Loucy (cell line): ENCODE measurements at regions not wholly inside any gene's neighbourhood (a gene's known extent, or its start where the extent isn't known, plus 50 kb on each side); places are given as distances from the start of the nearest gene placed in this dataset.

ENCODE experiments used
- H2AFZ ChIP-seq: fragments of 200-600 bp; sonication (generic); 2 replicates; pipeline ENCODE4 v1.6.0; 2016; ENCODE audit warnings: antibody characterized with exemption, mild to moderate bottlenecking, low read length, moderate library complexity
- H3F3A ChIP-seq: fragments of 200-600 bp; 2 replicates; pipeline ENCODE4 v1.6.0; 2016; ENCODE audit warnings: antibody characterized with exemption, low read depth, mild to moderate bottlenecking
- H3K27me3 ChIP-seq: fragments of 200-600 bp; sonication (generic); 2 replicates; pipeline ENCODE4 v1.6.1; 2014; ENCODE audit warnings: low read length, mild to moderate bottlenecking; ENCODE audit not compliant: insufficient read depth, poor library complexity, severe bottlenecking
- H3K36me3 ChIP-seq: fragments of 200-600 bp; sonication (generic); 2 replicates; pipeline ENCODE4 v1.6.1; 2016; ENCODE audit warnings: low read length; ENCODE audit not compliant: insufficient read depth
- H3K4me1 ChIP-seq: fragments of 200-600 bp; sonication (generic); 2 replicates; pipeline ENCODE4 v1.5.1; 2014; ENCODE audit warnings: low read length, mild to moderate bottlenecking; ENCODE audit not compliant: insufficient read depth, poor library complexity, severe bottlenecking
- H3K4me2 ChIP-seq: fragments of 200-600 bp; sonication (generic); 2 replicates; pipeline ENCODE4 v1.6.0; 2014; ENCODE audit warnings: antibody characterized with exemption, low read length, low read depth, mild to moderate bottlenecking; ENCODE audit not compliant: poor library complexity, severe bottlenecking
- H3K4me3 ChIP-seq: fragments of 200-600 bp; sonication (generic); 2 replicates; pipeline ENCODE4 v1.5.1; 2014; ENCODE audit warnings: low read length, mild to moderate bottlenecking, mixed read lengths; ENCODE audit not compliant: poor library complexity, severe bottlenecking
- H3K79me2 ChIP-seq: fragments of 200-600 bp; sonication (generic); 2 replicates; pipeline ENCODE4 v1.6.1; 2014; ENCODE audit warnings: low read length; ENCODE audit not compliant: insufficient read depth
- H3K9ac ChIP-seq: fragments of 200-600 bp; sonication (generic); 2 replicates; pipeline ENCODE4 v1.6.0; 2014; ENCODE audit warnings: mild to moderate bottlenecking, low read depth, low read length, moderate library complexity; ENCODE audit not compliant: poor library complexity, severe bottlenecking
- H3K9me2 ChIP-seq: fragments of 200-600 bp; sonication (generic); replicated peaks from 2 replicates; pipeline ENCODE4 v1.6.1; 2016; ENCODE audit warnings: low read depth, low read length, mixed read lengths
- H3K9me3 ChIP-seq: fragments of 200-600 bp; sonication (generic); 2 replicates; pipeline ENCODE4 v1.6.1; 2014; ENCODE audit warnings: mild to moderate bottlenecking, antibody characterized with exemption, low read length, low read depth; ENCODE audit not compliant: insufficient read depth
- H4K20me1 ChIP-seq: fragments of 200-600 bp; sonication (generic); 2 replicates; pipeline ENCODE4 v1.6.0; 2014; ENCODE audit warnings: antibody characterized with exemption, low read length, mild to moderate bottlenecking; ENCODE audit not compliant: insufficient read depth, poor library complexity, severe bottlenecking
- CTCF ChIP-seq: fragments of 200-600 bp; sonication (generic); conservative IDR thresholded peaks from 2 replicates; pipeline ENCODE4 v1.5.1; 2014; ENCODE audit warnings: mild to moderate bottlenecking, antibody characterized with exemption, low read length
- EZH2phosphoT487 ChIP-seq: fragments of 200-600 bp; IDR thresholded peaks from 2 replicates; pipeline ENCODE4 v1.6.1; 2018; ENCODE audit warnings: antibody characterized with exemption, mild to moderate bottlenecking, moderate library complexity, borderline replicate concordance

- H4K20me1 ChIP-seq = no peaks in the 10 kb centered on the region
- no peaks in the 10 kb centered on the region for H3K4me1 ChIP-seq
- 0 out of 2 replicates have a peak, but pooled peaks cover 5% of the 10 kb centered on the region for H3K9me2 ChIP-seq
- no peak overlapping the region for H3K4me2 ChIP-seq
- H3K9ac ChIP-seq = no peak overlapping the region
- no peaks in the 10 kb centered on the region for H3K27me3 ChIP-seq
- H3K79me2 ChIP-seq = no peaks in the 10 kb centered on the region
- no peak overlapping the region for H2AFZ ChIP-seq
- H3K4me3 ChIP-seq = no peak overlapping the region
- no peak for TF ChIP-seq CTCF
- no peak for TF ChIP-seq EZH2phosphoT487
- H3K9me3 ChIP-seq = no peaks in the 10 kb centered on the region
- no peaks in the 10 kb centered on the region for H3K36me3 ChIP-seq
- H3F3A ChIP-seq = no peaks in the 10 kb centered on the region
Observed at GRCh38 chr4:57544811-57545654, 434.8 kb upstream of the IGFBP7 start.

- no peaks in the 10 kb centered on the region for H3K27me3 ChIP-seq
- no peaks in the 10 kb centered on the region for H3K9me2 ChIP-seq
- H3K79me2 ChIP-seq = no peaks in the 10 kb centered on the region
- H3K4me1 ChIP-seq = no peaks in the 10 kb centered on the region
- no peaks in the 10 kb centered on the region for H3K9me3 ChIP-seq
- H3F3A ChIP-seq = no peaks in the 10 kb centered on the region
- H2AFZ ChIP-seq = no peak overlapping the region
- no peak overlapping the region for H3K4me3 ChIP-seq
- H3K4me2 ChIP-seq = no peak overlapping the region
- no peaks in the 10 kb centered on the region for H3K36me3 ChIP-seq
- H4K20me1 ChIP-seq = no peaks in the 10 kb centered on the region
- no peak for TF ChIP-seq CTCF
- no peak for TF ChIP-seq EZH2phosphoT487
- no peak overlapping the region for H3K9ac ChIP-seq
Observed at GRCh38 chr4:57504797-57505530, 394.8 kb upstream of the IGFBP7 start.

- Histone ChIP-seq H3K4me3 (no peak overlapping the region), H2AFZ (no peak overlapping the region), H3K9me2 (no peaks in the 10 kb centered on the region), H3K79me2 (no peaks in the 10 kb centered on the region), H3K4me2 (no peak overlapping the region), H3K36me3 (no peaks in the 10 kb centered on the region), H4K20me1 (no peaks in the 10 kb centered on the region), H3F3A (no peaks in the 10 kb centered on the region), H3K9me3 (no peaks in the 10 kb centered on the region), H3K27me3 (no peaks in the 10 kb centered on the region), H3K9ac (no peak overlapping the region), H3K4me1 (no peaks in the 10 kb centered on the region)
- no peak for TF ChIP-seq EZH2phosphoT487
- TF ChIP-seq CTCF = no peak
Observed at GRCh38 chr4:57504139-57504538, 394.0 kb upstream of the IGFBP7 start.
